Right lobe of liver (tissue), 4 donors: ENCODE measurements at regions not wholly inside any gene's neighbourhood (a gene's known extent, or its start where the extent isn't known, plus 50 kb on each side); places are given as distances from the start of the nearest gene placed in this dataset.

Experiments used
- CTCF ChIP-seq, 4 donors: fragments of 200-600 bp in 3 of 4; fragments of 450-650 bp in 1 of 4; IDR thresholded peaks; one replicate each; pipeline versions ENCODE4 v1.5.1 to v1.8.0; 2016 to 2022; ENCODE audit warnings: antibody characterized with exemption in 4 of 4, mild to moderate bottlenecking in 2 of 4
- POLR2A ChIP-seq: fragments of 450-650 bp; IDR thresholded peaks from one replicate; pipeline ENCODE4 v1.6.1; 2017; ENCODE audit warnings: antibody characterized with exemption, mild to moderate bottlenecking
- donor health status: DM: no; HTN: no; CAD: no.
- donor health status: DM: no; HTN: no; CAD: no.
- donor health status: DM: no; HTN: yes; CAD: no.

- TF ChIP-seq CTCF (IDR thresholded peaks at IDR 0.05) (no peak), POLR2A (no peak)
Measured at GRCh38 chr12:24522736-24523135, 426.2 kb downstream of the BCAT1 start.
